ENCODE measurements at regions not wholly inside any gene's neighbourhood (a gene's known extent, or its start where the extent isn't known, plus 50 kb on each side); places are given as distances from the start of the nearest gene placed in this dataset.
"Not testable (repeated sequence)": the region's sequence is repeated elsewhere in the genome, so short reads cannot be mapped to it uniquely, and the experiment has no call there.

DNA sequence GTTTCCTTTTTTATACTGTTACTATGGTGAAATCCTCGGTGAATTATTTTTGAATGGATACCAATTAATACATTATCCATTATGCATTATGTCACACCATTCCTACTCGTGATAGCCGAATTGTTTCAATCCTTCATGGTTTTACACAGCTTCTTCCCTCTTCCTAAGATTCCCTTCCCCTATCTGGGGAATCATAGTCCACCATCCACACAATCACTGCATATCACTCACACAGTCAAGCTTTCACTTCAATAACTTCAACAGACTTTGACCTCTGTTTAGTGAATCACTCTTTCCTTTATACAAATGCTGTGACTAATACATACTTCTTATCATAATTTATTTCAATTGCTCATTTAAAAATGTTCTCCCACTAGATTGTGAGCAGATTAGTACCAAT lies 1108.1 kb upstream of the LRRTM1 start:
- H3K4me3 ChIP-seq (ENCODE audit: control insufficient read depth, low read depth, low read length): no peak overlapping the region
- no peak for DNase-seq (ENCODE audit: low read depth)
- TF ChIP-seq CTCF (IDR thresholded peaks at IDR 0.05; ENCODE audit: control insufficient read depth, insufficient read depth, low read depth, low read length, missing control alignments): no peak

DNA sequence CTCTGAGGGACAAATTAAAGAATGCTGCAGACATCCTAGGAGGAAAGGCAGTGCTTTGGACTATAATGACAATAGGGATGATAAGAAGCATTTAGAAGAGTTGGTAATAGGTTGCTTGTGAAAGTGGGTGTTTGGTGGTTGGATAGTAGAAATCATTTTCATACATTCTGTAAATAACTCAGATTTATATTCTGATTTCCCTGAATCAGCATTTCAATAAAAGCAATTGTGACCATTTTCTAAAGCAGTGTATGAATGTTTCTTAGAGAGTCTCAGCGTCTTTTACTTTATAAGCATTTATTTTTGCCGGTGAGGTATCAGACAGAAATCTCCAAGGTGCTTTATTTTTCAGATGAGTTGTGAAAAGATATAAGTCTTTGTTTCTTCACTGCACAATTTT lies 1099.0 kb upstream of the LRRTM1 start:
- TF ChIP-seq CTCF (IDR thresholded peaks at IDR 0.05; ENCODE audit: control insufficient read depth, insufficient read depth, low read depth, low read length, missing control alignments): no peak
- no peak overlapping the region for H3K4me3 ChIP-seq (ENCODE audit: control insufficient read depth, low read depth, low read length)
- no peak for DNase-seq (ENCODE audit: low read depth)

DNA sequence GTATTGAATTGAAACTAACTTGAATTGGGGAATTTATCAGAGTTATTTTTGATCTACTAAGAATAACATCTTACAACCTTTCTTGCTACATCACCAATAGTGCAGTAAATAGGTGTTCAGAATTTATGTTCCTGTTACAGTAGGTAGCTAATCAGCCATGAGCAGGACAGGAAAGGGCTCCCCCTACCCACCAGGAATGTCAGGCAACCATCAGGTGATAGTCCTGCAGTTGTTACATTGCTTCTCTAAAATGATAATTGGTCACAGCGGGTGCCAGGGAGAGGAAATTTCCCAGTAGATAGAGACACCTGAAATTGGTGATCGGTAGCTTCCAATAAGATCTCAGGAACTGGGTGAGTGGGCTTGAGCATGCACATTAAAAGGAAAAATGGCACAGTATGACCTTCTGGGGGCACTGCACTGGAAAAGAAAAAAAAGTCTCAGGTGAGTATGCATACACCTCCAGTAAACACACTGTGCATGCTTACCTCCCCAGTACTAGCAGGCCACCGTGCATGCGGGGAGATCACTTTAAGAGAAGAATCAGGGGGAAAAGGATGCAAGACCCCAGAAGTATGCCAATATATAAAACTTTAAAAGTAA lies 1092.0 kb upstream of the LRRTM1 start:
- no peak for TF ChIP-seq CTCF (IDR thresholded peaks at IDR 0.05; ENCODE audit: control insufficient read depth, insufficient read depth, low read depth, low read length, missing control alignments)
- no peak for DNase-seq (ENCODE audit: low read depth)
- no peak overlapping the region for H3K4me3 ChIP-seq (ENCODE audit: control insufficient read depth, low read depth, low read length)

DNA sequence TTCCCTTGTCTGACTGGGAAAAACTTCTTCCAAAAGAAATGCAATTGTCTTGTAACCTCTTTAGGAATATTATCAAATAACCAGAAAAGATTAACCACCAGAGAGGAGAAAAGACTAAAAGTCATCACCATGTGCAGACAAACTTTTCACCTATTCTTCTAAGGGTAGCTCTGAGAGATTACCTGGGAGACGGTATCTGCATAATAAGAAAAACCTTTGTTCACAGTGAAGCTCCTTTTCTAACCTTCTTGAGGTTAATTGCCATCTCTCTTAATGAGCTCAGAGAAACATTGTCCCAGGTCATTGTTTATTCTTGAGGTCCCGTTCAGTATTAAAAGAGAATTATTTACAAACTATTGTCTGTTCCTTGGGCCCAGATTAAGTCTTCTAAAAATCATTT lies 1091.2 kb upstream of the LRRTM1 start:
- DNase-seq (ENCODE audit: low read depth): no peak
- no peak overlapping the region for H3K4me3 ChIP-seq (ENCODE audit: control insufficient read depth, low read depth, low read length)
- TF ChIP-seq CTCF (IDR thresholded peaks at IDR 0.05; ENCODE audit: control insufficient read depth, insufficient read depth, low read depth, low read length, missing control alignments): no peak

- DNase-seq (ENCODE audit: low read depth): no peak
- no peak overlapping the region for H3K4me3 ChIP-seq (ENCODE audit: control insufficient read depth, low read depth, low read length)
These were observed 1084.7 kb upstream of the LRRTM1 start for GRCh38 chr2:81389203-81389602.

DNA sequence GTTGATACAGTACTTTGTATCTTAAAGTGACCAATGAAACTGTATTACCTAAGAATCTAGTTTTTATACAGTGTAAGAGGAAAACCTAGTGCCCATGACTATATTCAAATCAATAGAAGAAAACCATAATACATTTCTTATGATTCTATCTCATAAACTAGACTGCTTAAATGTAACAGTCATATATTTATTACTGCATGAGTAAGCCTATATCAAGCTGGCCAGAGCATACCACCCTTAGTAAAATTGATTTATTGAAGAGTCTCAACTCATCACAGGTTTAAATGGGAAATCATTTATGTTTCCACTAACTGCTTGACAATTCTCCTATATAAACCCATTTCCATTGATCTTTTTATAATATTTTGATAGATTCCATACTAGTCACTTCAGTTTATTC lies 1059.2 kb upstream of the LRRTM1 start:
- no peak for TF ChIP-seq CTCF (IDR thresholded peaks at IDR 0.05; ENCODE audit: control insufficient read depth, insufficient read depth, low read depth, low read length, missing control alignments)
- no peak for DNase-seq (ENCODE audit: low read depth)
- no peak overlapping the region for H3K4me3 ChIP-seq (ENCODE audit: control insufficient read depth, low read depth, low read length)

More at GRCh38 chr2:81389203-81389602, 1084.7 kb upstream of the LRRTM1 start:
- no peak for TF ChIP-seq CTCF (IDR thresholded peaks at IDR 0.05; ENCODE audit: control insufficient read depth, insufficient read depth, low read depth, low read length, missing control alignments)

- not testable (repeated sequence) for H3K4me3 ChIP-seq (ENCODE audit: control insufficient read depth, low read depth, low read length); DNase-seq (ENCODE audit: low read depth)
These were observed 1057.9 kb upstream of the LRRTM1 start for GRCh38 chr2:81362468-81362867.
